H9 (cell line): ENCODE measurements at regions not wholly inside any gene's neighbourhood (a gene's known extent, or its start where the extent isn't known, plus 50 kb on each side); places are given as distances from the start of the nearest gene placed in this dataset.

Experiments used
- DNase-seq: peaks from one replicate; pipeline ENCODE4 v3.0.0-alpha.2; 2017
- H2AFZ ChIP-seq: one replicate; pipeline ENCODE4 v1.6.1; 2013; ENCODE audit warnings: mild to moderate bottlenecking, low read length, control low read depth, moderate library complexity
- H2AK5ac ChIP-seq: 2 replicates; pipeline ENCODE4 v1.6.1; 2013; ENCODE audit warnings: low read length, control low read depth, mixed read lengths; ENCODE audit not compliant: insufficient read length
- H2BK120ac ChIP-seq: one replicate; pipeline ENCODE4 v1.6.1; 2013; ENCODE audit warnings: low read depth, mild to moderate bottlenecking, low read length, control low read depth, inconsistent platforms; ENCODE audit not compliant: poor library complexity, severe bottlenecking
- H2BK12ac ChIP-seq: 2 replicates; pipeline ENCODE4 v1.6.1; 2013; ENCODE audit warnings: low read length, control low read depth, mixed read lengths, low read depth; ENCODE audit not compliant: insufficient read length
- H2BK15ac ChIP-seq: 2 replicates; pipeline ENCODE4 v1.6.1; 2013; ENCODE audit warnings: low read depth, low read length, control low read depth
- H2BK20ac ChIP-seq: one replicate; pipeline ENCODE4 v1.6.1; 2013; ENCODE audit warnings: low read depth, mild to moderate bottlenecking, low read length, control low read depth, inconsistent platforms; ENCODE audit not compliant: poor library complexity, severe bottlenecking
- H2BK5ac ChIP-seq: 2 replicates; pipeline ENCODE4 v1.6.1; 2013; ENCODE audit warnings: low read length, control low read depth, mixed read lengths; ENCODE audit not compliant: insufficient read length
- H3K14ac ChIP-seq: 2 replicates; pipeline ENCODE4 v1.6.1; 2013; ENCODE audit warnings: low read length, control low read depth; ENCODE audit not compliant: insufficient read depth
- H3K18ac ChIP-seq: 2 replicates; pipeline ENCODE4 v1.6.1; 2013; ENCODE audit warnings: low read depth, mild to moderate bottlenecking, mixed read lengths, low read length, control low read depth; ENCODE audit not compliant: insufficient read length
- H3K23ac ChIP-seq: 2 replicates; pipeline ENCODE4 v1.6.1; 2013; ENCODE audit warnings: low read length, control low read depth, mixed read lengths, low read depth; ENCODE audit not compliant: insufficient read length
- H3K23me2 ChIP-seq: 2 replicates; pipeline ENCODE4 v1.6.1; 2013; ENCODE audit warnings: low read depth, mild to moderate bottlenecking, mixed read lengths, low read length, control low read depth; ENCODE audit not compliant: insufficient read length, poor library complexity, severe bottlenecking
- H3K27ac ChIP-seq: 2 replicates; pipeline ENCODE4 v1.5.1; 2013; ENCODE audit warnings: low read length, control low read depth, mixed read lengths, low read depth; ENCODE audit not compliant: insufficient read length
- H3K27me3 ChIP-seq: 2 replicates; pipeline ENCODE4 v1.6.1; 2013; ENCODE audit warnings: low read length, control low read depth, inconsistent platforms; ENCODE audit not compliant: insufficient read depth
- H3K4ac ChIP-seq: 2 replicates; pipeline ENCODE4 v1.6.1; 2013; ENCODE audit warnings: low read depth, mild to moderate bottlenecking, control low read depth, inconsistent platforms, low read length, moderate library complexity
- H3K4me1 ChIP-seq: 2 replicates; pipeline ENCODE4 v1.6.1; 2013; ENCODE audit warnings: low read length, control low read depth, inconsistent platforms; ENCODE audit not compliant: insufficient read depth
- H3K4me2 ChIP-seq: 2 replicates; pipeline ENCODE4 v1.6.1; 2013; ENCODE audit warnings: low read length, control low read depth, mixed read lengths; ENCODE audit not compliant: insufficient read length, insufficient read depth
- H3K56ac ChIP-seq: 2 replicates; pipeline ENCODE4 v1.6.1; 2013; ENCODE audit warnings: low read depth, mild to moderate bottlenecking, mixed read lengths, low read length, control low read depth; ENCODE audit not compliant: insufficient read length
- H3K79me1 ChIP-seq: 2 replicates; pipeline ENCODE4 v1.6.1; 2013; ENCODE audit warnings: low read depth, mild to moderate bottlenecking, moderate library complexity, low read length, control low read depth, inconsistent platforms; ENCODE audit not compliant: insufficient read depth, poor library complexity, severe bottlenecking
- H3K79me2 ChIP-seq: 2 replicates; pipeline ENCODE4 v1.6.1; 2013; ENCODE audit warnings: low read length, control low read depth, inconsistent platforms; ENCODE audit not compliant: insufficient read depth
- H3K9ac ChIP-seq: 2 replicates; pipeline ENCODE4 v1.6.1; 2013; ENCODE audit warnings: low read length, control low read depth, mixed read lengths; ENCODE audit not compliant: insufficient read length; ENCODE audit errors: extremely low read depth
- H3K9me3 ChIP-seq: one replicate; pipeline ENCODE4 v1.6.1; 2013; ENCODE audit warnings: low read depth, low read length, inconsistent platforms; ENCODE audit not compliant: control insufficient read depth
- H3T11ph ChIP-seq: one replicate; pipeline ENCODE4 v1.6.1; 2013; ENCODE audit warnings: mild to moderate bottlenecking, low read length, control low read depth, inconsistent platforms
- H4K20me1 ChIP-seq: one replicate; pipeline ENCODE4 v1.6.1; 2013; ENCODE audit not compliant: control insufficient read depth, insufficient read length, insufficient read depth
- H4K5ac ChIP-seq: 2 replicates; pipeline ENCODE4 v1.6.1; 2013; ENCODE audit warnings: low read depth, mild to moderate bottlenecking, mixed read lengths, low read length, control low read depth; ENCODE audit not compliant: insufficient read length
- H4K8ac ChIP-seq: replicated peaks from 2 replicates; pipeline ENCODE4 v1.6.1; 2013; ENCODE audit warnings: low read length, control low read depth, mixed read lengths, low read depth; ENCODE audit not compliant: insufficient read length
- H4K91ac ChIP-seq: 2 replicates; pipeline ENCODE4 v1.6.1; 2013; ENCODE audit warnings: low read depth, mild to moderate bottlenecking, moderate library complexity, mixed read lengths, low read length, control low read depth; ENCODE audit not compliant: insufficient read length
- H3K27ac Mint-ChIP-seq, 3 experiments: 2 replicates in 2 of 3; 3 replicates in 1 of 3; pipeline ENCODE4 v1.8.0; 2020 to 2021; ENCODE audit warnings: mixed read lengths in 3 of 3, mild to moderate bottlenecking in 1 of 3, moderate library complexity in 1 of 3
- H3K27me3 Mint-ChIP-seq: 2 replicates; pipeline ENCODE4 v1.8.0; 2021; ENCODE audit warnings: low read depth, mild to moderate bottlenecking, moderate library complexity, mixed read lengths
- H3K36me3 Mint-ChIP-seq, 3 experiments: 2 replicates in 2 of 3; 3 replicates in 1 of 3; pipeline ENCODE4 v1.8.0; 2020 to 2021; ENCODE audit warnings: low read depth in 3 of 3, mixed read lengths in 3 of 3; ENCODE audit not compliant: insufficient read depth in 1 of 3
- H3K4me1 Mint-ChIP-seq, 2 experiments: 2 replicates each; pipeline ENCODE4 v1.8.0; 2020; ENCODE audit warnings: mixed read lengths in 2 of 2
- H3K4me3 Mint-ChIP-seq, 2 experiments: 2 replicates in 1 of 2; 3 replicates in 1 of 2; pipeline ENCODE4 v1.8.0; 2020 to 2021; ENCODE audit warnings: mild to moderate bottlenecking in 2 of 2, mixed read lengths in 2 of 2, moderate library complexity in 1 of 2
- H3K9me3 Mint-ChIP-seq, 2 experiments: 2 replicates in 1 of 2; 3 replicates in 1 of 2; pipeline ENCODE4 v1.8.0; 2020; ENCODE audit warnings: mild to moderate bottlenecking in 2 of 2, mixed read lengths in 2 of 2, moderate library complexity in 1 of 2
- CTCF ChIP-seq: fragments of 200-600 bp; sonication (generic); conservative IDR thresholded peaks from 3 replicates; pipeline ENCODE4 v1.8.0; 2021; ENCODE audit warnings: antibody characterized with exemption, mild to moderate bottlenecking
- WGBS: extraction: QIAGEN DNeasy Blood & Tissue Kit; methylation state at CpG from one replicate; pipeline ENCODE4 v1.1.7; 2013; ENCODE audit warnings: missing lambda C conversion rate, low lambda C conversion rate, mixed read lengths; ENCODE audit not compliant: insufficient read length; ENCODE audit errors: extremely low coverage; 5-methylcytosine and 5-hydroxymethylcytosine counted together

- H2BK5ac ChIP-seq, result no peak overlapping the region
- H2AFZ ChIP-seq, result no peak overlapping the region
- no peak overlapping the region for H3K56ac ChIP-seq
- WGBS, result no CpG with 5 or more reads among the region's 1 CpG
- no peaks in the 10 kb centered on the region for H3K27me3 ChIP-seq
- no peak overlapping the region for H4K91ac ChIP-seq
- no peak overlapping the region for H2BK120ac ChIP-seq
- H3K23ac ChIP-seq, result no peak overlapping the region
- no peak overlapping the region for H3K27ac ChIP-seq
- Mint-ChIP-seq H3K9me3 (peaks cover 8 to 14% of the 10 kb centered on the region in 2 experiments), H3K27me3 (no peaks in the 10 kb centered on the region), H3K36me3 (peaks cover 0 to 2% (median 0%) of the 10 kb centered on the region in 3 experiments; a peak in 2 of 7 replicates), H3K4me3 (no peak overlapping the region), H3K27ac (no peak overlapping the region), H3K4me1 (no peaks in the 10 kb centered on the region)
- H3K79me2 ChIP-seq, result no peaks in the 10 kb centered on the region
- H3K18ac ChIP-seq, result no peak overlapping the region
- no peaks in the 10 kb centered on the region for H3K79me1 ChIP-seq
- H4K8ac ChIP-seq, result no peak overlapping the region
- H3K4me1 ChIP-seq, result no peaks in the 10 kb centered on the region
- no peak overlapping the region for H3K4ac ChIP-seq
- H3K9ac ChIP-seq, result no peak overlapping the region
- H2BK15ac ChIP-seq, result no peak overlapping the region
- H2BK20ac ChIP-seq, result no peak overlapping the region
- H4K5ac ChIP-seq, result no peak overlapping the region
- no peak overlapping the region for H3T11ph ChIP-seq
- no peaks in the 10 kb centered on the region for H4K20me1 ChIP-seq
- TF ChIP-seq CTCF, result no peak
- H2AK5ac ChIP-seq, result no peak overlapping the region
- H3K9me3 ChIP-seq, result no peaks in the 10 kb centered on the region
- no peaks in the 10 kb centered on the region for H3K23me2 ChIP-seq
- no peak overlapping the region for H3K4me2 ChIP-seq
- no peak overlapping the region for H2BK12ac ChIP-seq
- no peak for DNase-seq
- H3K14ac ChIP-seq, result no peak overlapping the region
Measured at GRCh38 chrX:125846271-125846670, 319.8 kb downstream of the DCAF12L2 start.
